OCI-LY3 (cell line): ENCODE measurements at regions not wholly inside any gene's neighbourhood (a gene's known extent, or its start where the extent isn't known, plus 50 kb on each side); places are given as distances from the start of the nearest gene placed in this dataset.
"Not testable (repeated sequence)": the region's sequence is repeated elsewhere in the genome, so short reads cannot be mapped to it uniquely, and the experiment has no call there.

Source experiments
- H2AFZ ChIP-seq: fragments of 200-600, 300-600 bp; shearing (Covaris generic); 2 replicates; pipeline ENCODE4 v1.6.0; 2014; ENCODE audit warnings: antibody characterized with exemption, low read depth, low read length
- H3K27ac ChIP-seq: fragments of 200-600, 300-600 bp; sonication (generic); 2 replicates; pipeline ENCODE4 v1.5.1; 2014; ENCODE audit warnings: mild to moderate bottlenecking, low read length, moderate library complexity, mixed read lengths
- H3K27me3 ChIP-seq: fragments of 200-600, 300-600 bp; sonication (generic); 2 replicates; pipeline ENCODE4 v1.6.1; 2014; ENCODE audit warnings: low read depth, low read length, mixed read lengths
- H3K36me3 ChIP-seq: fragments of 200-600, 300-600 bp; sonication (generic); replicated peaks from 2 replicates; pipeline ENCODE3; 2014; ENCODE audit warnings: low read depth, low read length, mixed read lengths
- H3K4me1 ChIP-seq: fragments of 300-600, 200-600 bp; sonication (generic); 2 replicates; pipeline ENCODE4 v1.6.1; 2014; ENCODE audit warnings: low read length, mixed read lengths
- H3K4me2 ChIP-seq: fragments of 200-600, 300-600 bp; sonication (generic); 2 replicates; pipeline ENCODE4 v1.6.1; 2014; ENCODE audit warnings: low read length, mixed read lengths
- H3K4me3 ChIP-seq: fragments of 300-600, 200-600 bp; sonication (generic); 2 replicates; pipeline ENCODE4 v1.5.1; 2014; ENCODE audit warnings: antibody characterized with exemption, mild to moderate bottlenecking, low read length, moderate library complexity
- H3K79me2 ChIP-seq: fragments of 300-600, 200-600 bp; shearing (Covaris generic); 2 replicates; pipeline ENCODE4 v1.6.1; 2014; ENCODE audit warnings: mild to moderate bottlenecking, low read length, mixed read lengths
- H3K9ac ChIP-seq: fragments of 300-600, 200-600 bp; shearing (Covaris generic); 2 replicates; pipeline ENCODE4 v1.6.0; 2014; ENCODE audit warnings: mild to moderate bottlenecking, low read length, moderate library complexity
- H3K9me3 ChIP-seq: fragments of 200-600, 300-600 bp; shearing (Covaris generic); 2 replicates; pipeline ENCODE4 v1.6.1; 2014; ENCODE audit warnings: low read length, mixed read lengths; ENCODE audit not compliant: insufficient read depth
- H4K20me1 ChIP-seq: fragments of 200-600, 300-600 bp; sonication (generic); 2 replicates; pipeline ENCODE4 v1.6.1; 2016; ENCODE audit warnings: low read length, mixed read lengths; ENCODE audit not compliant: insufficient read depth
- CTCF ChIP-seq: fragments of 200-600, 300-600 bp; sonication (generic); IDR thresholded peaks from 2 replicates; pipeline ENCODE4 v1.5.1; 2014; ENCODE audit warnings: antibody characterized with exemption, low read length, low read depth
- EZH2phosphoT487 ChIP-seq: fragments of 200-600 bp; shearing (Covaris generic); IDR thresholded peaks from 2 replicates; pipeline ENCODE4 v1.6.1; 2018; ENCODE audit warnings: antibody characterized with exemption, mixed run types, low read depth

GRCh38 chr13:22800526-22801401 is 380.0 kb upstream of the SGCG start:
- H3K4me2 ChIP-seq = peak overlapping the region; percentile 14
- no peak overlapping the region for H3K9ac ChIP-seq
- H3K4me1 ChIP-seq = peaks cover 9% of the 10 kb centered on the region
- H3K4me3 ChIP-seq = no peak overlapping the region
- H3K27me3 ChIP-seq = peaks cover 27% of the 10 kb centered on the region; the same call in 1 of the 2 replicates
- no peaks in the 10 kb centered on the region for H3K79me2 ChIP-seq
- H2AFZ ChIP-seq = no peak overlapping the region
- H3K9me3 ChIP-seq = no peaks in the 10 kb centered on the region
- no peaks in the 10 kb centered on the region for H3K36me3 ChIP-seq
- no peaks in the 10 kb centered on the region for H4K20me1 ChIP-seq
- TF ChIP-seq CTCF = no peak
- no peak for TF ChIP-seq EZH2phosphoT487
- no peak overlapping the region for H3K27ac ChIP-seq

- Histone ChIP-seq H3K9ac (no peak overlapping the region), H4K20me1 (no peaks in the 10 kb centered on the region), H3K79me2 (no peaks in the 10 kb centered on the region), H3K27ac (no peak overlapping the region), H3K36me3 (no peaks in the 10 kb centered on the region), H3K9me3 (no peaks in the 10 kb centered on the region), H3K4me2 (peak overlapping the region; percentile 14), H3K27me3 (peaks cover 27% of the 10 kb centered on the region; the same call in 1 of the 2 replicates), H3K4me1 (peaks cover 9% of the 10 kb centered on the region), H3K4me3 (no peak overlapping the region), H2AFZ (no peak overlapping the region)
- TF ChIP-seq EZH2phosphoT487 = no peak
- peak; percentile 77 for TF ChIP-seq CTCF
Observed at GRCh38 chr13:22801402-22802003, 379.3 kb upstream of the SGCG start.

GRCh38 chr13:22812793-22813192 is 368.0 kb upstream of the SGCG start:
- Histone ChIP-seq H3K9me3 (no peaks in the 10 kb centered on the region), H4K20me1 (no peaks in the 10 kb centered on the region), H3K4me3 (no peak overlapping the region), H3K27ac (no peak overlapping the region), H2AFZ (no peak overlapping the region), H3K4me1 (no peaks in the 10 kb centered on the region), H3K79me2 (no peaks in the 10 kb centered on the region), H3K36me3 (no peaks in the 10 kb centered on the region), H3K27me3 (no peaks in the 10 kb centered on the region), H3K4me2 (no peak overlapping the region), H3K9ac (no peak overlapping the region)
- TF ChIP-seq EZH2phosphoT487 (no peak), CTCF (no peak)

GRCh38 chr13:22813531-22814377 is 367.0 kb upstream of the SGCG start:
- H3K9me3 ChIP-seq, H3K4me2 ChIP-seq, H2AFZ ChIP-seq, H3K4me3 ChIP-seq, H3K36me3 ChIP-seq, H3K4me1 ChIP-seq, H4K20me1 ChIP-seq, H3K79me2 ChIP-seq, H3K27me3 ChIP-seq, H3K27ac ChIP-seq, H3K9ac ChIP-seq: not testable (repeated sequence)

- not testable (repeated sequence) for H4K20me1 ChIP-seq, H3K27me3 ChIP-seq, H3K4me1 ChIP-seq, H2AFZ ChIP-seq, H3K4me3 ChIP-seq, H3K9ac ChIP-seq, H3K27ac ChIP-seq, H3K79me2 ChIP-seq, H3K9me3 ChIP-seq, H3K4me2 ChIP-seq, H3K36me3 ChIP-seq
Observed at GRCh38 chr13:22814433-22814832, 366.3 kb upstream of the SGCG start.
